Mesothelial cell of epicardium (in vitro differentiated cells): ENCODE measurements at regions not wholly inside any gene's neighbourhood (a gene's known extent, or its start where the extent isn't known, plus 50 kb on each side); places are given as distances from the start of the nearest gene placed in this dataset.

ENCODE experiments used
- DNase-seq, 2 experiments: peaks; one replicate each; pipeline ENCODE4 v3.0.0; 2021; ENCODE audit warnings: low spot score in 2 of 2; ENCODE audit not compliant: unreplicated experiment in 2 of 2
- H3K27ac Mint-ChIP-seq: 2 replicates; pipeline ENCODE4 v1.8.0; 2021; ENCODE audit warnings: mixed read lengths
- H3K27me3 Mint-ChIP-seq: 2 replicates; pipeline ENCODE4 v1.8.0; 2021; ENCODE audit warnings: low read depth, mixed read lengths
- H3K36me3 Mint-ChIP-seq: 2 replicates; pipeline ENCODE4 v1.8.0; 2021; ENCODE audit warnings: mixed read lengths
- H3K4me1 Mint-ChIP-seq: 2 replicates; pipeline ENCODE4 v1.8.0; 2021; ENCODE audit warnings: mixed read lengths
- H3K4me3 Mint-ChIP-seq: 2 replicates; pipeline ENCODE4 v1.8.0; 2021; ENCODE audit warnings: mild to moderate bottlenecking, moderate library complexity, mixed read lengths
- H3K9me3 Mint-ChIP-seq: 2 replicates; pipeline ENCODE4 v1.8.0; 2021; ENCODE audit warnings: mixed read lengths
- TF ChIP-seq, protein P1 (sequence below): fragments of 200-600 bp; sonication (generic); IDR thresholded peaks from one replicate; pipeline ENCODE4 v1.5.0; 2021; ENCODE audit warnings: antibody characterized with exemption; ENCODE audit not compliant: unreplicated experiment

DNA sequence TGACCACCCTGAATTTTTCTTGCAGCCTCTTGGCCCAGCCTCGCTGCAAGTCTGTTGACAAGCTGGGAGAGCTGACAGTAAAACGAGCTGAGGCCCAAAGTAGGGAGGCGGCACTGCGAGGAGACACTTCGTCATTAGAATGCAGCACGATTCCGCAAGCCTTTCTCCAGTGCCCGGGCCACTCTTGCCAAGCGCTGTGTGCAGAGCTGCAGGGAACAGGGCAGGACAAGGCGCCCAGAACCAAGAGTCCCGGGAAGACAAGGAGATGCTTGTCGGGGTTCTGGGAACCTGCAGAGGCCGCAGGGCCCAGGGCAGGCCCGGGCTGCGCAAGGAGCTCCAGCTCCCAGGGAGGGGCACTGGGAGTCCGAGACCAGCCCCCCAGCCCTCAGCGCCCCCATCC, 187.1 kb downstream of the BCOR start:
- no peak overlapping the region for H3K27ac Mint-ChIP-seq
- no peaks in the 10 kb centered on the region for H3K27me3 Mint-ChIP-seq
- H3K36me3 Mint-ChIP-seq, result no peaks in the 10 kb centered on the region
- H3K4me1 Mint-ChIP-seq, result peaks cover 22% of the 10 kb centered on the region
- no peak overlapping the region for H3K4me3 Mint-ChIP-seq
- TF ChIP-seq, protein P1, sequence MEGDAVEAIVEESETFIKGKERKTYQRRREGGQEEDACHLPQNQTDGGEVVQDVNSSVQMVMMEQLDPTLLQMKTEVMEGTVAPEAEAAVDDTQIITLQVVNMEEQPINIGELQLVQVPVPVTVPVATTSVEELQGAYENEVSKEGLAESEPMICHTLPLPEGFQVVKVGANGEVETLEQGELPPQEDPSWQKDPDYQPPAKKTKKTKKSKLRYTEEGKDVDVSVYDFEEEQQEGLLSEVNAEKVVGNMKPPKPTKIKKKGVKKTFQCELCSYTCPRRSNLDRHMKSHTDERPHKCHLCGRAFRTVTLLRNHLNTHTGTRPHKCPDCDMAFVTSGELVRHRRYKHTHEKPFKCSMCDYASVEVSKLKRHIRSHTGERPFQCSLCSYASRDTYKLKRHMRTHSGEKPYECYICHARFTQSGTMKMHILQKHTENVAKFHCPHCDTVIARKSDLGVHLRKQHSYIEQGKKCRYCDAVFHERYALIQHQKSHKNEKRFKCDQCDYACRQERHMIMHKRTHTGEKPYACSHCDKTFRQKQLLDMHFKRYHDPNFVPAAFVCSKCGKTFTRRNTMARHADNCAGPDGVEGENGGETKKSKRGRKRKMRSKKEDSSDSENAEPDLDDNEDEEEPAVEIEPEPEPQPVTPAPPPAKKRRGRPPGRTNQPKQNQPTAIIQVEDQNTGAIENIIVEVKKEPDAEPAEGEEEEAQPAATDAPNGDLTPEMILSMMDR, result no peak
- no peak for DNase-seq
- H3K9me3 Mint-ChIP-seq, result peaks cover 9% of the 10 kb centered on the region

DNA sequence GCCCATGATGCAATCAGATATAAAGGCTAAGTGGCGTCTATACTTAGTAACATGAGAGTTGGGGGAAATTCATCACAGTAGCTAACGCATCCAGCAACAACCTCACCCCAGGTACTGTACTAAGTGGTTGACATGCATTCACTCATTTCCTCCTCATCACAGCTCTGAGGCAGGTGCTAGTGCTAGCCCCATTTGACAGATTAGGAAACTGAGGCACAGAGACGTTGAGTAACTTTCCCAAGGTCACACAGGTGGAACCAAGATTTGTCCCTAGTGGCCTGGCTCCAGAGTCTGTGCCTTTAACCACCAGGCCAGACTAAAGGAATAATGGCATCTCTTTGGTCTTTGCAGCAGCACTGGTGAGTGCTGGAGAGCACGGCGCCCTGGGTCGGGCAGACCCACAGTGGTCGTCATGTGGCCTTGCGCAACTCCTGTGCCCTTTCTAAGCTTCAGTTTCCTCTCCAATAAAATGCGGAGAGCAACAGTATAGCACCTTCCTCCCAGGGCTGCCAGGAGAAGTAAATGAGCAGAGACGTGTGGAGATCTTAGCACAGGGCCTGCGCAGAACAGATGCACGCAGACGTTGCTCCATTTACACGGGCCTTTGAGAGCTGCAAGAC, 186.4 kb downstream of the BCOR start:
- Mint-ChIP-seq H3K9me3 (peaks cover 9% of the 10 kb centered on the region), H3K4me3 (no peak overlapping the region), H3K27ac (no peak overlapping the region), H3K4me1 (peaks cover 14% of the 10 kb centered on the region), H3K36me3 (no peaks in the 10 kb centered on the region), H3K27me3 (no peaks in the 10 kb centered on the region)
- DNase-seq, result no peak
- TF ChIP-seq, protein P1, result no peak

DNA sequence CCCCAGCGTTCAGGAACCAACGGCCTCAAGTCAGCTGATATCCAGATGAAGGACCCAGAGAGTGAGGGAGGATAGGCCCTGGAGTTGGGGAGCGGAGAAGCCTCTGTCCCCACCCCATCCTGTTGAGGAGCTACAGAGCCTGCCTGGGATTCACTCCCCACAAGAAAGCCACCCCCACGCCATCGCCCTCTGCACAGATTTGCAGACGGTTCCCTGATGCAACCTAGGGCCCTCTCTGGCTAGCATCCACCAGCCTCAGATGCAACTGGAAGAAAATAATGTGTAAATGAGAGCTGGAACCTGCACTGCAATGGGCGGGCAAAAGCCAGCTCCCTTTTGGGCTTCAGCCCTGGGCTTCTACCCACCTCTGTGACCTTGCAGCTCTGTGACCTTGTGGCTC, 185.6 kb downstream of the BCOR start:
- Mint-ChIP-seq H3K9me3 (peaks cover 12% of the 10 kb centered on the region), H3K4me1 (peaks cover 10% of the 10 kb centered on the region), H3K27me3 (no peaks in the 10 kb centered on the region), H3K4me3 (no peak overlapping the region), H3K36me3 (no peaks in the 10 kb centered on the region), H3K27ac (no peak overlapping the region)
- TF ChIP-seq, protein P1, result no peak
- no peak for DNase-seq

DNA sequence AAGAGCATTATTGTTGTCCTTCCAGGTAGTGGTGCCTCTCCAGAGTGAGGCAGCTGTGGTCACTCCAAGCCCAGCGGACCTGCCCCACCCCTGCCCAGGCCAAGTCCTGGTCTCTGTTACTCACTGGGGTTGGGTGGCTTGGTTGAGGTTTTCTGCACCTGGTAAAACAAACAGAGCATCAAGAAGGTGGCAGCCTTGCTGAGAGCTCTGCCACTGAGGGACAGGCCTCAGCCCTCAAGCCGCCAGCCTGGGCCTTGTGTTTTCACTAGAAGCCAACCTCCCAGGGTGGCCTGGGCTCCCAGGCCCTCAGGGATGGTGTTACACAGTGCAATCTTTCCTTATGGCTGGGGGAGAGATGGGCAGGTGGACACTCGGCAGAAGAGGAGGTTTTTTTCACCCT, 182.7 kb downstream of the BCOR start:
- Mint-ChIP-seq H3K4me3 (no peak overlapping the region), H3K36me3 (no peaks in the 10 kb centered on the region), H3K27me3 (no peaks in the 10 kb centered on the region), H3K9me3 (peaks cover 28% of the 10 kb centered on the region), H3K27ac (no peak overlapping the region), H3K4me1 (no peaks in the 10 kb centered on the region)
- DNase-seq, result no peak
- TF ChIP-seq, protein P1, result no peak

DNA sequence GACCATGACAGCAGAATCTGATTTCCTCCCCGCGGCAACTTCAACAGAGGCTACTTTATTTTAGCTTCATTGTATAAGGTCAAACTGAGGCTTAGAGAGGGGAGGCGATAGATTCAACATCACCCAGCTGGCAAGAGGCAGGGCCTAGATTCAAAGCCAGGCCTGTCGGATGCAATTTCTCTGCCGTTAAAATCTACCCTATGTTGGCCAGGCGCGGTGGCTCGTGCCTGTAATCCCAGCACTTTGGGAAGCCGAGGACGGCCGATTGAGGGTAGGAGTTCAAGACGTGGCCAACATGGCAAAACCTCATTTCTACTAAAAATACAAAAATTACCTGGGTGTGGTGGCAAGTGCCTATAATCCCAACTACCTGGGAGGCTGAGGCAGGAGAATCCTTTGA, 182.2 kb downstream of the BCOR start:
- Mint-ChIP-seq H3K36me3 (no peaks in the 10 kb centered on the region), H3K27me3 (no peaks in the 10 kb centered on the region), H3K4me3 (no peak overlapping the region), H3K9me3 (peaks cover 28% of the 10 kb centered on the region), H3K27ac (no peak overlapping the region), H3K4me1 (no peaks in the 10 kb centered on the region)
- TF ChIP-seq, protein P1, result no peak
- no peak for DNase-seq

DNA sequence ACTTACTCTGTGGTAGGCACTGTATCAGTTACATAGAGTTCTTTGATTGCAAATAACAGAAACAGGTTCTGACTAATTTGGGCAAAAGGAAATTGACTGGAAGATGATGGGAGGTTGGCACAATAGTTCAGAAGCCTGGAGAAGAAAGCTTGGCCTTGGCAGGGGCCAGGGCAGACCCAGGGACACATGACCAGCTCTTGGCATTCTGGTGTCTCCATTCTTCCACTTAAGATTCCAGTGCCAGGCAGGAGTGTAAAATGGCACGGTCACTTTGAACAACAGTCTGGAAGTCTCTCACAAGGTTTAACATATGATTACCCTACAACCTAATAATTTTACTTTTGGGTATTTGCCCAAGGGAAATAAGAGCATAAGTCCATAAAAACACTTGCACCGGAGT, 175.9 kb downstream of the BCOR start:
- Mint-ChIP-seq H3K4me3 (no peak overlapping the region), H3K36me3 (no peaks in the 10 kb centered on the region), H3K27ac (no peak overlapping the region), H3K9me3 (peaks cover 31% of the 10 kb centered on the region), H3K27me3 (no peaks in the 10 kb centered on the region), H3K4me1 (no peaks in the 10 kb centered on the region)
- no peak for DNase-seq
- TF ChIP-seq, protein P1, result no peak
